GM19035 (cell line): ENCODE measurements at regions not wholly inside any gene's neighbourhood (a gene's known extent, or its start where the extent isn't known, plus 50 kb on each side); places are given as distances from the start of the nearest gene placed in this dataset.

Experiments
- ATAC-seq: cut with Tn5 transposase; IDR thresholded peaks from one replicate; pipeline ENCODE4 v1.9.1; 2021; ENCODE audit not compliant: unreplicated experiment

GRCh38 chr1:218123968-218124367 is 161.1 kb upstream of the RRP15 start:
- ATAC-seq, result no peak

- ATAC-seq, result no peak
Observed at GRCh38 chr1:218135371-218135770, 149.7 kb upstream of the RRP15 start.

- ATAC-seq, result no peak
Observed at GRCh38 chr1:218139761-218140160, 145.3 kb upstream of the RRP15 start.

- ATAC-seq, result no peak
Observed at GRCh38 chr1:218156595-218156994, 128.5 kb upstream of the RRP15 start.

- ATAC-seq, result no peak
Observed at GRCh38 chr1:218163371-218163770, 121.7 kb upstream of the RRP15 start.

- peak; percentile 51 for ATAC-seq
Observed at GRCh38 chr1:218164111-218164929, 120.8 kb upstream of the RRP15 start.

- ATAC-seq, result peak; percentile 44
Observed at GRCh38 chr1:218164930-218165700, 120.0 kb upstream of the RRP15 start.

- ATAC-seq, result no peak
Observed at GRCh38 chr1:218165701-218166114, 119.4 kb upstream of the RRP15 start.

- no peak for ATAC-seq
Observed at GRCh38 chr1:218166268-218166945, 118.7 kb upstream of the RRP15 start.

- ATAC-seq, result peak; percentile 64
Observed at GRCh38 chr1:218171302-218171893, 113.7 kb upstream of the RRP15 start.

GRCh38 chr1:218182455-218182854 is 102.6 kb upstream of the RRP15 start:
- no peak for ATAC-seq

- ATAC-seq, result no peak
Observed at GRCh38 chr1:218200979-218201378, 84.1 kb upstream of the RRP15 start.

GRCh38 chr1:218201601-218202000 is 83.5 kb upstream of the RRP15 start:
- no peak for ATAC-seq

GRCh38 chr1:218205721-218206120 is 79.4 kb upstream of the RRP15 start:
- no peak for ATAC-seq

GRCh38 chr1:218207194-218207593 is 77.9 kb upstream of the RRP15 start:
- ATAC-seq, result no peak

GRCh38 chr1:218209351-218209861 is 75.7 kb upstream of the RRP15 start:
- ATAC-seq, result no peak

- ATAC-seq, result no peak
Observed at GRCh38 chr1:218211241-218211640, 73.9 kb upstream of the RRP15 start.

GRCh38 chr1:218217040-218217439 is 68.1 kb upstream of the RRP15 start:
- ATAC-seq, result peak; percentile 81

- ATAC-seq, result no peak
Observed at GRCh38 chr1:218219460-218219859, 65.6 kb upstream of the RRP15 start.

GRCh38 chr1:218224101-218224500 is 61.0 kb upstream of the RRP15 start:
- no peak for ATAC-seq

GRCh38 chr1:218226005-218226404 is 59.1 kb upstream of the RRP15 start:
- no peak for ATAC-seq
